Neuron (in vitro differentiated cells): ENCODE measurements at regions not wholly inside any gene's neighbourhood (a gene's known extent, or its start where the extent isn't known, plus 50 kb on each side); places are given as distances from the start of the nearest gene placed in this dataset.

Experiments used
- H2AFZ ChIP-seq: one replicate; pipeline ENCODE4 v1.6.1; 2013; ENCODE audit warnings: low read depth, mild to moderate bottlenecking, inconsistent platforms, low read length, moderate library complexity
- H3K27me3 ChIP-seq: one replicate; pipeline ENCODE4 v1.6.1; 2013; ENCODE audit warnings: low read length; ENCODE audit not compliant: insufficient read depth
- H3K36me3 ChIP-seq: one replicate; pipeline ENCODE4 v1.6.1; 2013; ENCODE audit warnings: low read length; ENCODE audit not compliant: insufficient read depth
- H3K4me1 ChIP-seq: one replicate; pipeline ENCODE4 v1.6.1; 2013; ENCODE audit warnings: low read length; ENCODE audit not compliant: insufficient read depth
- H3K4me3 ChIP-seq: 2 replicates; pipeline ENCODE4 v1.5.1; 2013; ENCODE audit warnings: mild to moderate bottlenecking, low read length, moderate library complexity
- H3K9me3 ChIP-seq: one replicate; pipeline ENCODE4 v1.6.1; 2013; ENCODE audit warnings: low read length

DNA sequence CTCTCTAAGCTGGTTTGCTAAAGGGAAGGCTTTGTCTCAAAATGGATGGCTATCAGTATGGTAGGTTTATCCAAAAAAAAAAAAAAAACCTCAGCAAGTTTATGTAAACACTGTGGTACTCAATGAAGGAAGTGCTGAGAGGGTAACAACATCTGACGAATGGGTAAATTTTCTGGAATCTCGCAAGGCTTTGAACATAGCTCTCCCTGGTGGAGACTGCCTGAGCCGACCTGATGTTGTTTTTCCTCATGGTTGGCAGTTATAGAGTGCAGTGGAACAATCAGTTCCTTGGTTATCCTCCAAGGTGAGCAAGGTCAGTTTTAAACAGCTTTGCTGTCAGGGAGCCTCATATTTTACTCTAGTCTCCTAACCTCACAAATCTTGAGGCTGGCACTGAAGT lies 94.6 kb downstream of the ZPLD1 start:
- no peak overlapping the region for H2AFZ ChIP-seq

GRCh38 chr3:102530415-102531181 lies 95.8 kb downstream of the ZPLD1 start:
- Histone ChIP-seq H3K4me3 (no peak overlapping the region), H3K9me3 (no peaks in the 10 kb centered on the region), H2AFZ (no peak overlapping the region), H3K4me1 (no peaks in the 10 kb centered on the region), H3K27me3 (peaks cover 2% of the 10 kb centered on the region), H3K36me3 (no peaks in the 10 kb centered on the region)

More for the DNA sequence above, 94.6 kb downstream of the ZPLD1 start:
- Histone ChIP-seq H3K27me3 (peaks cover 2% of the 10 kb centered on the region), H3K4me3 (no peak overlapping the region), H3K9me3 (no peaks in the 10 kb centered on the region), H3K4me1 (no peaks in the 10 kb centered on the region), H3K36me3 (no peaks in the 10 kb centered on the region)

DNA sequence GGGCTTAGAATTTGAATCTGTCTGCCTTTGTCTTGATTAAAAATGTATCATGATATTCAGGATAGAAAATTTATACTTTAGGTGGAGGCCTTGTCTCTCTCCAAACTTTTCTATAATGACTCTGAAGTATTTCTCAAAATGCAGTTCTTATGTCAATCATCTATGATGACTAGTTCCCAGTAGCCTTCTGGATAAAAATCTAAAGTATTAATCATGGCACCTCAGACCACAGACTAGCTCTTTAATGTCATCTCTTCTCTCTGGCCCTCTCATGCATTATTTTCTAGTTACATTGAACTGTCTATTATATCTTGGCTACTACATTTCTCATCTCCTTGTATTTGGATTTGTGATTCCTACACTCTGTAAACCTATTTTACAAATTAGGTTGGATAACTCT lies 96.9 kb downstream of the ZPLD1 start:
- Histone ChIP-seq H2AFZ (no peak overlapping the region), H3K36me3 (no peaks in the 10 kb centered on the region), H3K4me3 (no peak overlapping the region), H3K4me1 (no peaks in the 10 kb centered on the region), H3K27me3 (peaks cover 2% of the 10 kb centered on the region), H3K9me3 (no peaks in the 10 kb centered on the region)

GRCh38 chr3:102532901-102533300 lies 98.1 kb downstream of the ZPLD1 start:
- Histone ChIP-seq H2AFZ (no peak overlapping the region), H3K4me1 (no peaks in the 10 kb centered on the region), H3K27me3 (no peaks in the 10 kb centered on the region), H3K36me3 (no peaks in the 10 kb centered on the region), H3K4me3 (no peak overlapping the region), H3K9me3 (no peaks in the 10 kb centered on the region)

- Histone ChIP-seq H2AFZ (no peak overlapping the region), H3K9me3 (no peaks in the 10 kb centered on the region), H3K27me3 (no peaks in the 10 kb centered on the region), H3K4me3 (no peak overlapping the region), H3K36me3 (no peaks in the 10 kb centered on the region), H3K4me1 (no peaks in the 10 kb centered on the region)
Measured at GRCh38 chr3:102533784-102534183, 99.0 kb downstream of the ZPLD1 start.

DNA sequence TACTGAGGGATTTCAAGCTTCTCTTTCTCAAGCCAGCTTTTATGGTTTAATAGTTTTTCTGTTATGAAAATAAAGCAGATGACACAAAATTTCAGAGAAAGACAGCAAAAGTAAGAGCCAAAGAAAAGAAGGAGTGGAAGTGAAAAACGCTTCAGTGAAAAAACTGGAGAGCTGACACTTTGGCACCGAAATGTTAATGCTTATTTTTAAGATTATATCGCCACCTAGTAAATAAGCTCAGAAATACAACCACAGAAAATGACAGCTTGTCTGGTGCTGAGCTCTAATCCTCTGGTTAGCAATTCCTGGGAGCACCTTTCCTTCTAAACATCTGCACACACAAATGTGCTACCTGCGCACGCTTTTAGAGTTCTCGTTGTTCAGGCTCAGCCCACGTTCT lies 101.6 kb downstream of the ZPLD1 start:
- Histone ChIP-seq H3K36me3 (no peaks in the 10 kb centered on the region), H2AFZ (no peak overlapping the region), H3K27me3 (no peaks in the 10 kb centered on the region), H3K4me1 (no peaks in the 10 kb centered on the region), H3K9me3 (no peaks in the 10 kb centered on the region), H3K4me3 (no peak overlapping the region)

- no peaks in the 10 kb centered on the region for H3K36me3 ChIP-seq
- no peaks in the 10 kb centered on the region for H3K9me3 ChIP-seq
- H3K4me3 ChIP-seq = no peak overlapping the region
- H3K27me3 ChIP-seq = no peaks in the 10 kb centered on the region
- no peak overlapping the region for H2AFZ ChIP-seq
- H3K4me1 ChIP-seq = no peaks in the 10 kb centered on the region
Measured at GRCh38 chr3:102537123-102537522, 102.3 kb downstream of the ZPLD1 start.

DNA sequence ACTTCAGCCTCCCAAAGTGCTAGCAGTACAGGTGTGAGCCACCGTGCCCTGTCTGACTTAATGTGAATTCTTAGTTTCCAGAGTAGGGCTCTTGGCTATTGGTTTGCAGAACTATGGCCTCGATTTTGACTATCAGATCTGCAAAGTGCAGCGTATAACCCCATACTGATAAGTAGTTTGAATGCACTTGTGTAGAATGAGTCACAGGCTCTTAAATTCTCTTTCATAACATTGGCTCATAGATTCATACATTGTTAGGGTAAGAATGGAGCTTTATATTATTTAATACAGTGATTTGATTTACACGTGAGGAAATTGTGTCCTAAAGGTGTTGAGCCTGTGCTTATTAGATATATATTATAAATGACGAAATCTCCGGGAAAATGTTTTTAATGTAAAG lies 109.9 kb downstream of the ZPLD1 start:
- no peaks in the 10 kb centered on the region for H3K27me3 ChIP-seq
- no peaks in the 10 kb centered on the region for H3K9me3 ChIP-seq
- no peak overlapping the region for H2AFZ ChIP-seq
- H3K4me3 ChIP-seq = no peak overlapping the region
- H3K4me1 ChIP-seq = no peaks in the 10 kb centered on the region
- no peaks in the 10 kb centered on the region for H3K36me3 ChIP-seq

GRCh38 chr3:102545276-102545675 lies 110.5 kb downstream of the ZPLD1 start:
- Histone ChIP-seq H3K27me3 (no peaks in the 10 kb centered on the region), H3K36me3 (no peaks in the 10 kb centered on the region), H3K9me3 (no peaks in the 10 kb centered on the region), H3K4me1 (no peaks in the 10 kb centered on the region), H2AFZ (no peak overlapping the region), H3K4me3 (no peak overlapping the region)

GRCh38 chr3:102553876-102554275 lies 119.1 kb downstream of the ZPLD1 start:
- Histone ChIP-seq H3K4me1 (no peaks in the 10 kb centered on the region), H3K9me3 (no peaks in the 10 kb centered on the region)

GRCh38 chr3:102570511-102570910 lies 135.7 kb downstream of the ZPLD1 start:
- Histone ChIP-seq H3K27me3 (no peaks in the 10 kb centered on the region), H3K9me3 (no peaks in the 10 kb centered on the region), H3K4me3 (no peak overlapping the region), H3K36me3 (no peaks in the 10 kb centered on the region), H2AFZ (no peak overlapping the region), H3K4me1 (peaks cover 28% of the 10 kb centered on the region)

More at GRCh38 chr3:102553876-102554275, 119.1 kb downstream of the ZPLD1 start:
- no peak overlapping the region for H2AFZ ChIP-seq
- H3K27me3 ChIP-seq = no peaks in the 10 kb centered on the region
- no peak overlapping the region for H3K4me3 ChIP-seq
- no peaks in the 10 kb centered on the region for H3K36me3 ChIP-seq

GRCh38 chr3:102571006-102571405 lies 136.2 kb downstream of the ZPLD1 start:
- no peak overlapping the region for H3K4me3 ChIP-seq
- H3K27me3 ChIP-seq = no peaks in the 10 kb centered on the region
- peaks cover 28% of the 10 kb centered on the region for H3K4me1 ChIP-seq
- H3K9me3 ChIP-seq = no peaks in the 10 kb centered on the region
- no peak overlapping the region for H2AFZ ChIP-seq
- H3K36me3 ChIP-seq = no peaks in the 10 kb centered on the region

GRCh38 chr3:102571720-102572384 lies 137.0 kb downstream of the ZPLD1 start:
- no peak overlapping the region for H2AFZ ChIP-seq
- H3K4me3 ChIP-seq = no peak overlapping the region
- peaks cover 28% of the 10 kb centered on the region for H3K4me1 ChIP-seq
- H3K36me3 ChIP-seq = no peaks in the 10 kb centered on the region
- no peaks in the 10 kb centered on the region for H3K9me3 ChIP-seq
- no peaks in the 10 kb centered on the region for H3K27me3 ChIP-seq
